SK-N-SH (cell line): ENCODE measurements at regions not wholly inside any gene's neighbourhood (a gene's known extent, or its start where the extent isn't known, plus 50 kb on each side); places are given as distances from the start of the nearest gene placed in this dataset.

Source experiments
- CTCF ChIA-PET: fragments of 300-600, 350-600 bp; formaldehyde crosslinking; extraction: SDS; loops from one replicate; lab custom pipeline; 2021; lab: Yijun Ruan, JAX
- POLR2A ChIA-PET: fragments of 350-600 bp; sonication (Branson Sonifier 250); formaldehyde crosslinking; extraction: SDS; loops from one replicate; lab custom pipeline; 2020; ENCODE audit warnings: antibody characterized with exemption, inconsistent platforms; lab: Yijun Ruan, JAX
- DNase-seq: peaks from one replicate; pipeline ENCODE4 v3.0.0; 2012
- H2AFZ ChIP-seq: fragments of 200-600 bp; sonication (generic); 2 replicates; pipeline ENCODE4 v1.8.1; 2016; ENCODE audit warnings: antibody characterized with exemption, mild to moderate bottlenecking, low read depth
- H3F3A ChIP-seq: fragments of 200-600 bp; sonication (generic); replicated peaks from 2 replicates; pipeline ENCODE3; 2016; ENCODE audit warnings: antibody characterized with exemption, mild to moderate bottlenecking; ENCODE audit not compliant: insufficient read depth
- H3K27ac ChIP-seq, 2 experiments: fragments of 200-500 bp in 1 of 2; fragments of 200-600 bp in 1 of 2; sonication (Bioruptor generic) in 1 of 2; sonication (generic), shearing (Covaris generic) in 1 of 2; 2 replicates each; pipeline versions ENCODE4 v1.5.1 to v1.6.1; 2014 to 2016; ENCODE audit warnings: low read depth in 2 of 2, inconsistent platforms in 1 of 2, low read length in 1 of 2, mild to moderate bottlenecking in 1 of 2, mixed read lengths in 1 of 2
- H3K27me3 ChIP-seq: fragments of 200-600 bp; sonication (generic), shearing (Covaris generic); 2 replicates; pipeline ENCODE4 v1.6.1; 2016; ENCODE audit warnings: mixed run types; ENCODE audit not compliant: insufficient read depth
- H3K36me3 ChIP-seq, 2 experiments: fragments of 200-500 bp in 1 of 2; fragments of 200-600 bp in 1 of 2; sonication (Bioruptor generic) in 1 of 2; sonication (generic) in 1 of 2; replicated peaks in 1 of 2; 2 replicates each; pipeline versions ENCODE3 to v1.5.1; 2014 to 2016; ENCODE audit warnings: low read length in 1 of 2, mild to moderate bottlenecking in 1 of 2; ENCODE audit not compliant: insufficient read depth in 2 of 2, control insufficient read depth in 1 of 2
- H3K4me1 ChIP-seq, 2 experiments: fragments of 200-500 bp in 1 of 2; fragments of 200-600 bp in 1 of 2; sonication (Bioruptor generic) in 1 of 2; sonication (generic), shearing (Covaris generic) in 1 of 2; 2 replicates each; pipeline versions ENCODE4 v1.5.1 to v1.6.1; 2014 to 2016; ENCODE audit warnings: low read depth in 1 of 2, low read length in 1 of 2, mixed run types in 1 of 2; ENCODE audit not compliant: insufficient read depth in 2 of 2, control insufficient read depth in 1 of 2
- H3K4me2 ChIP-seq: fragments of 200-600 bp; sonication (generic), shearing (Covaris generic); 2 replicates; pipeline ENCODE4 v1.6.1; 2017; ENCODE audit warnings: mixed run types
- H3K4me3 ChIP-seq, 2 experiments: fragments of 200-500 bp in 1 of 2; fragments of 200-600 bp in 1 of 2; sonication (Bioruptor generic) in 1 of 2; sonication (generic), shearing (Covaris generic) in 1 of 2; 2 replicates each; pipeline versions ENCODE4 v1.5.1 to v1.8.1; 2014 to 2016; ENCODE audit warnings: low read depth in 2 of 2, inconsistent platforms in 1 of 2, low read length in 1 of 2, mild to moderate bottlenecking in 1 of 2, mixed read lengths in 1 of 2, moderate library complexity in 1 of 2
- H3K79me2 ChIP-seq: fragments of 200-600 bp; sonication (generic); 2 replicates; pipeline ENCODE4 v1.8.1; 2017; ENCODE audit warnings: mild to moderate bottlenecking; ENCODE audit not compliant: insufficient read depth
- H3K9ac ChIP-seq: fragments of 200-600 bp; sonication (generic); 2 replicates; pipeline ENCODE4 v1.6.1; 2017; ENCODE audit warnings: mixed run types
- H3K9me2 ChIP-seq: fragments of 200-600 bp; sonication (generic); 2 replicates; pipeline ENCODE4 v1.6.1; 2017; ENCODE audit warnings: mixed run types
- H3K9me3 ChIP-seq: fragments of 200-600 bp; sonication (generic); 2 replicates; pipeline ENCODE4 v1.6.1; 2017; ENCODE audit warnings: mixed run types, mild to moderate bottlenecking, moderate library complexity
- H4K20me1 ChIP-seq: fragments of 200-600 bp; sonication (generic); 2 replicates; pipeline ENCODE4 v1.6.1; 2017; ENCODE audit warnings: mild to moderate bottlenecking, mixed run types; ENCODE audit not compliant: insufficient read depth
- EP300 ChIP-seq, 2 experiments: IDR thresholded peaks; 2 replicates each; pipeline versions ENCODE4 v1.4.0 to v1.6.1; 2012; ENCODE audit warnings: borderline replicate concordance in 1 of 2, low read depth in 1 of 2, low read length in 1 of 2
- EZH2phosphoT487 ChIP-seq: fragments of 200-600 bp; sonication (generic); IDR thresholded peaks from 2 replicates; pipeline ENCODE4 v1.6.1; 2017; ENCODE audit warnings: low read depth, mixed run types, mild to moderate bottlenecking, antibody characterized with exemption, moderate library complexity, borderline replicate concordance
- FOSL2 ChIP-seq: IDR thresholded peaks from 2 replicates; pipeline ENCODE4 v1.4.0; 2012; ENCODE audit warnings: low read depth, mild to moderate bottlenecking, moderate library complexity, borderline replicate concordance
- FOXM1 ChIP-seq: IDR thresholded peaks from 2 replicates; pipeline ENCODE4 v1.4.0; 2012; ENCODE audit warnings: low read depth, mild to moderate bottlenecking
- RAD21 ChIP-seq: IDR thresholded peaks from 2 replicates; pipeline ENCODE4 v1.6.1; 2012; ENCODE audit warnings: mild to moderate bottlenecking, low read length
- RCOR1 ChIP-seq: fragments of 150-350 bp; IDR thresholded peaks from 2 replicates; pipeline ENCODE4 v1.6.1; 2017; ENCODE audit warnings: antibody characterized with exemption, low read length
- RFX5 ChIP-seq: IDR thresholded peaks from 2 replicates; pipeline ENCODE4 v1.6.1; 2012; ENCODE audit warnings: mild to moderate bottlenecking, improper control_type of control experiment, low read length
- RXRA ChIP-seq: IDR thresholded peaks from 2 replicates; pipeline ENCODE4 v1.4.0; 2012; ENCODE audit warnings: low read depth, mild to moderate bottlenecking, borderline replicate concordance
- SIN3A ChIP-seq: IDR thresholded peaks from 2 replicates; pipeline ENCODE4 v1.6.1; 2012; ENCODE audit warnings: low read depth, mild to moderate bottlenecking, low read length, moderate library complexity, borderline replicate concordance
- TAF1 ChIP-seq: IDR thresholded peaks from 2 replicates; pipeline ENCODE4 v1.6.1; 2012; ENCODE audit warnings: low read depth, mild to moderate bottlenecking, low read length, moderate library complexity, borderline replicate concordance
- USF1 ChIP-seq: IDR thresholded peaks from 2 replicates; pipeline ENCODE4 v1.4.0; 2012; ENCODE audit warnings: low read depth, borderline replicate concordance
- ZBTB33 ChIP-seq: IDR thresholded peaks from 2 replicates; pipeline ENCODE4 v1.4.0; 2012; ENCODE audit warnings: low read depth, borderline replicate concordance
- WGBS: methylation state at CpG from one replicate; pipeline ENCODE4 v1.1.6; 2017; ENCODE audit warnings: low lambda C conversion rate; 5-methylcytosine and 5-hydroxymethylcytosine counted together

- no peak for DNase-seq
- TF ChIP-seq FOXM1 (no peak), FOSL2 (no peak), RXRA (no peak), TAF1 (no peak), RCOR1 (no peak), USF1 (no peak), SIN3A (no peak), RAD21 (no peak), ZBTB33 (no peak), RFX5 (no peak)
- H3K9me3 ChIP-seq: no peaks in the 10 kb centered on the region
- no peak overlapping the region for H3K9ac ChIP-seq
- H3K4me3 ChIP-seq: no peak overlapping the region
- H2AFZ ChIP-seq: no peak overlapping the region
- ChIA-PET CTCF (no interaction called here), POLR2A (no interaction called here)
- H3K4me2 ChIP-seq: no peak overlapping the region
- no peak overlapping the region for H3K27ac ChIP-seq
- no peaks in the 10 kb centered on the region for H4K20me1 ChIP-seq
- 6% methylated on average over 9 of the region's 9 CpGs for WGBS
- no peaks in the 10 kb centered on the region for H3K27me3 ChIP-seq
- H3F3A ChIP-seq: no peaks in the 10 kb centered on the region
- H3K36me3 ChIP-seq: no peaks in the 10 kb centered on the region
- H3K79me2 ChIP-seq: no peaks in the 10 kb centered on the region
- no peaks in the 10 kb centered on the region for H3K9me2 ChIP-seq
- H3K4me1 ChIP-seq: no peaks in the 10 kb centered on the region
Observed at GRCh38 chr22:34161431-34162123, 241.3 kb upstream of the LARGE1 start.

- H3K4me3 ChIP-seq: no peak overlapping the region
- H3K79me2 ChIP-seq: no peaks in the 10 kb centered on the region
- H3F3A ChIP-seq: no peaks in the 10 kb centered on the region
- TF ChIP-seq RCOR1 (no peak), EZH2phosphoT487 (no peak), EP300 (IDR thresholded peaks at IDR 0.05; ENCODE audit: borderline replicate concordance in 1 of 2, low read depth in 1 of 2, low read length in 1 of 2) (no peak), FOSL2 (no peak)
- no peaks in the 10 kb centered on the region for H4K20me1 ChIP-seq
- no peak overlapping the region for H2AFZ ChIP-seq
- no peaks in the 10 kb centered on the region for H3K4me1 ChIP-seq
- CTCF ChIA-PET: no interaction called here
- 0 out of 2 replicates have a peak, but pooled peaks cover 10% of the 10 kb centered on the region for H3K9me3 ChIP-seq
- H3K9ac ChIP-seq: no peak overlapping the region
- no peak overlapping the region for H3K27ac ChIP-seq
- POLR2A ChIA-PET: no interaction called here
- DNase-seq: no peak
- no peaks in the 10 kb centered on the region for H3K36me3 ChIP-seq
- no peak overlapping the region for H3K4me2 ChIP-seq
- WGBS: 0% methylated on average over 3 of the region's 3 CpGs
- no peaks in the 10 kb centered on the region for H3K27me3 ChIP-seq
- no peaks in the 10 kb centered on the region for H3K9me2 ChIP-seq
Observed at GRCh38 chr22:34198976-34199375, 278.7 kb upstream of the LARGE1 start.
